ENCODE measurements at regions not wholly inside any gene's neighbourhood (a gene's known extent, or its start where the extent isn't known, plus 50 kb on each side); places are given as distances from the start of the nearest gene placed in this dataset.

- TF ChIP-seq POLR2AphosphoS5 (IDR thresholded peaks at IDR 0.05; ENCODE audit: low read depth, low read length) (no peak), RFX5 (IDR thresholded peaks at IDR 0.05; ENCODE audit: low read length) (no peak), TCF12 (IDR thresholded peaks at IDR 0.05) (no peak), CTCF (IDR thresholded peaks at IDR 0.05) (no peak), EP300 (IDR thresholded peaks at IDR 0.05; ENCODE audit: borderline replicate concordance in 1 of 2, low read depth in 1 of 2, low read length in 1 of 2) (no peak), SIN3A (IDR thresholded peaks at IDR 0.05; ENCODE audit: borderline replicate concordance, low read depth, low read length) (no peak), GABPA (IDR thresholded peaks at IDR 0.05; ENCODE audit: low read depth) (no peak), REST (IDR thresholded peaks at IDR 0.05; ENCODE audit: low read depth, low read length) (no peak), RAD21 (IDR thresholded peaks at IDR 0.05; ENCODE audit: low read length) (no peak), RXRA (IDR thresholded peaks at IDR 0.05; ENCODE audit: borderline replicate concordance, low read depth) (no peak), FOXM1 (IDR thresholded peaks at IDR 0.05; ENCODE audit: low read depth) (no peak), ZBTB33 (IDR thresholded peaks at IDR 0.05; ENCODE audit: borderline replicate concordance, low read depth) (no peak)
Measured at GRCh38 chr7:27000496-27000895, 95.3 kb downstream of the HOXA1 start.
